ENCODE measurements at regions not wholly inside any gene's neighbourhood (a gene's known extent, or its start where the extent isn't known, plus 50 kb on each side); places are given as distances from the start of the nearest gene placed in this dataset.
"Not testable (repeated sequence)": the region's sequence is repeated elsewhere in the genome, so short reads cannot be mapped to it uniquely, and the experiment has no call there.

- Histone ChIP-seq H3K9me3 (ENCODE audit: control insufficient read depth in 2 of 2, insufficient read depth in 1 of 2, low read length in 1 of 2) (no peaks in the 10 kb centered on the region), H3K27ac (ENCODE audit: low read depth in 1 of 2, low read length in 1 of 2) (no peak overlapping the region), H3K36me3 (ENCODE audit: control insufficient read depth in 2 of 2, insufficient read depth in 2 of 2, low read length in 1 of 2) (no peaks in the 10 kb centered on the region), H3K4me1 (ENCODE audit: control insufficient read depth in 2 of 2, insufficient read depth in 2 of 2, low read length in 2 of 2) (no peaks in the 10 kb centered on the region), H3K27me3 (ENCODE audit: control insufficient read depth in 2 of 2, insufficient read depth in 1 of 2, low read length in 1 of 2) (no peaks in the 10 kb centered on the region), H3K4me3 (ENCODE audit: low read length in 2 of 2) (no peak overlapping the region)
- DNase-seq (ENCODE audit: low read depth in 6 of 9, low spot score in 9 of 9), result no peak
- WGBS, result 91% methylated on average over 5 of the region's 5 CpGs
These were observed 112.6 kb downstream of the USP22 start for GRCh38 chr17:20930081-20930760.

GRCh38 chr17:20933040-20933439, 109.8 kb downstream of the USP22 start:
- DNase-seq (ENCODE audit: low read depth in 6 of 9, low spot score in 9 of 9); H3K9me3 ChIP-seq (ENCODE audit: control insufficient read depth in 2 of 2, insufficient read depth in 1 of 2, low read length in 1 of 2): not testable (repeated sequence)
- WGBS, result 98% methylated on average over 3 of the region's 3 CpGs

GRCh38 chr17:20934288-20934687, 108.5 kb downstream of the USP22 start:
- H3K36me3 ChIP-seq (ENCODE audit: control insufficient read depth in 2 of 2, insufficient read depth in 2 of 2, low read length in 1 of 2), result no peaks in the 10 kb centered on the region

More at GRCh38 chr17:20933040-20933439, 109.8 kb downstream of the USP22 start:
- not testable (repeated sequence) for H3K36me3 ChIP-seq (ENCODE audit: control insufficient read depth in 2 of 2, insufficient read depth in 2 of 2, low read length in 1 of 2); H3K27ac ChIP-seq (ENCODE audit: low read depth in 1 of 2, low read length in 1 of 2); H3K4me3 ChIP-seq (ENCODE audit: low read length in 2 of 2); H3K4me1 ChIP-seq (ENCODE audit: control insufficient read depth in 2 of 2, insufficient read depth in 2 of 2, low read length in 2 of 2); H3K27me3 ChIP-seq (ENCODE audit: control insufficient read depth in 2 of 2, insufficient read depth in 1 of 2, low read length in 1 of 2)

GRCh38 chr17:20935740-20936139, 107.1 kb downstream of the USP22 start:
- Histone ChIP-seq H3K4me1 (ENCODE audit: control insufficient read depth in 2 of 2, insufficient read depth in 2 of 2, low read length in 2 of 2) (no peaks in the 10 kb centered on the region), H3K27ac (ENCODE audit: low read depth in 1 of 2, low read length in 1 of 2) (peak overlapping the region; percentile 31 to 45), H3K27me3 (ENCODE audit: control insufficient read depth in 2 of 2, insufficient read depth in 1 of 2, low read length in 1 of 2) (no peaks in the 10 kb centered on the region), H3K36me3 (ENCODE audit: control insufficient read depth in 2 of 2, insufficient read depth in 2 of 2, low read length in 1 of 2) (no peaks in the 10 kb centered on the region), H3K9me3 (ENCODE audit: control insufficient read depth in 2 of 2, insufficient read depth in 1 of 2, low read length in 1 of 2) (no peaks in the 10 kb centered on the region), H3K4me3 (ENCODE audit: low read length in 2 of 2) (no peak overlapping the region)
- peak in 2 of 9 donors; percentile 8 to 27 for DNase-seq (ENCODE audit: low read depth in 6 of 9, low spot score in 9 of 9)
- WGBS, result 92% methylated on average over 2 of the region's 2 CpGs

More at GRCh38 chr17:20934288-20934687, 108.5 kb downstream of the USP22 start:
- Histone ChIP-seq H3K4me3 (ENCODE audit: low read length in 2 of 2) (no peak overlapping the region), H3K9me3 (ENCODE audit: control insufficient read depth in 2 of 2, insufficient read depth in 1 of 2, low read length in 1 of 2) (no peaks in the 10 kb centered on the region), H3K4me1 (ENCODE audit: control insufficient read depth in 2 of 2, insufficient read depth in 2 of 2, low read length in 2 of 2) (no peaks in the 10 kb centered on the region), H3K27ac (ENCODE audit: low read depth in 1 of 2, low read length in 1 of 2) (no peak overlapping the region), H3K27me3 (ENCODE audit: control insufficient read depth in 2 of 2, insufficient read depth in 1 of 2, low read length in 1 of 2) (no peaks in the 10 kb centered on the region)
- DNase-seq (ENCODE audit: low read depth in 6 of 9, low spot score in 9 of 9), result no peak

GRCh38 chr17:20938244-20938643, 104.6 kb downstream of the USP22 start:
- no peak overlapping the region for H3K27ac ChIP-seq (ENCODE audit: low read depth in 1 of 2, low read length in 1 of 2)
- WGBS, result 97% methylated on average over 15 of the region's 15 CpGs
- no peak for DNase-seq (ENCODE audit: low read depth in 6 of 9, low spot score in 9 of 9)

GRCh38 chr17:20938988-20939615, 103.7 kb downstream of the USP22 start:
- Histone ChIP-seq H3K4me3 (ENCODE audit: low read length in 2 of 2) (no peak overlapping the region), H3K9me3 (ENCODE audit: control insufficient read depth in 2 of 2, insufficient read depth in 1 of 2, low read length in 1 of 2) (no peaks in the 10 kb centered on the region), H3K27me3 (ENCODE audit: control insufficient read depth in 2 of 2, insufficient read depth in 1 of 2, low read length in 1 of 2) (no peaks in the 10 kb centered on the region), H3K4me1 (ENCODE audit: control insufficient read depth in 2 of 2, insufficient read depth in 2 of 2, low read length in 2 of 2) (no peaks in the 10 kb centered on the region), H3K27ac (ENCODE audit: low read depth in 1 of 2, low read length in 1 of 2) (no peak overlapping the region), H3K36me3 (ENCODE audit: control insufficient read depth in 2 of 2, insufficient read depth in 2 of 2, low read length in 1 of 2) (no peaks in the 10 kb centered on the region)
- DNase-seq (ENCODE audit: low read depth in 6 of 9, low spot score in 9 of 9), result no peak

More at GRCh38 chr17:20938244-20938643, 104.6 kb downstream of the USP22 start:
- no peaks in the 10 kb centered on the region for H3K4me1 ChIP-seq (ENCODE audit: control insufficient read depth in 2 of 2, insufficient read depth in 2 of 2, low read length in 2 of 2)
- H3K9me3 ChIP-seq (ENCODE audit: control insufficient read depth in 2 of 2, insufficient read depth in 1 of 2, low read length in 1 of 2), result no peaks in the 10 kb centered on the region
- H3K4me3 ChIP-seq (ENCODE audit: low read length in 2 of 2), result no peak overlapping the region
- H3K36me3 ChIP-seq (ENCODE audit: control insufficient read depth in 2 of 2, insufficient read depth in 2 of 2, low read length in 1 of 2), result no peaks in the 10 kb centered on the region
- no peaks in the 10 kb centered on the region for H3K27me3 ChIP-seq (ENCODE audit: control insufficient read depth in 2 of 2, insufficient read depth in 1 of 2, low read length in 1 of 2)

- 94% methylated on average over 5 of the region's 5 CpGs for WGBS
- no peaks in the 10 kb centered on the region for H3K27me3 ChIP-seq (ENCODE audit: control insufficient read depth in 2 of 2, insufficient read depth in 1 of 2, low read length in 1 of 2)
These were observed 100.9 kb downstream of the USP22 start for GRCh38 chr17:20941872-20942271.

GRCh38 chr17:20944014-20944865, 98.6 kb downstream of the USP22 start:
- Histone ChIP-seq H3K4me3 (ENCODE audit: low read length in 2 of 2) (no peak overlapping the region), H3K9me3 (ENCODE audit: control insufficient read depth in 2 of 2, insufficient read depth in 1 of 2, low read length in 1 of 2) (no peaks in the 10 kb centered on the region), H3K27ac (ENCODE audit: low read depth in 1 of 2, low read length in 1 of 2) (no peak overlapping the region), H3K36me3 (ENCODE audit: control insufficient read depth in 2 of 2, insufficient read depth in 2 of 2, low read length in 1 of 2) (no peaks in the 10 kb centered on the region), H3K27me3 (ENCODE audit: control insufficient read depth in 2 of 2, insufficient read depth in 1 of 2, low read length in 1 of 2) (no peaks in the 10 kb centered on the region), H3K4me1 (ENCODE audit: control insufficient read depth in 2 of 2, insufficient read depth in 2 of 2, low read length in 2 of 2) (no peaks in the 10 kb centered on the region)
- WGBS, result 79% methylated on average over 12 of the region's 12 CpGs
- DNase-seq (ENCODE audit: low read depth in 6 of 9, low spot score in 9 of 9), result peak in 4 of 9 donors; percentile 6 to 34 (median 16)

More at GRCh38 chr17:20941872-20942271, 100.9 kb downstream of the USP22 start:
- no peaks in the 10 kb centered on the region for H3K4me1 ChIP-seq (ENCODE audit: control insufficient read depth in 2 of 2, insufficient read depth in 2 of 2, low read length in 2 of 2)
- H3K27ac ChIP-seq (ENCODE audit: low read depth in 1 of 2, low read length in 1 of 2), result no peak overlapping the region
- H3K36me3 ChIP-seq (ENCODE audit: control insufficient read depth in 2 of 2, insufficient read depth in 2 of 2, low read length in 1 of 2), result no peaks in the 10 kb centered on the region
- no peaks in the 10 kb centered on the region for H3K9me3 ChIP-seq (ENCODE audit: control insufficient read depth in 2 of 2, insufficient read depth in 1 of 2, low read length in 1 of 2)
- H3K4me3 ChIP-seq (ENCODE audit: low read length in 2 of 2), result no peak overlapping the region
- no peak for DNase-seq (ENCODE audit: low read depth in 6 of 9, low spot score in 9 of 9)

- H3K27me3 ChIP-seq (ENCODE audit: control insufficient read depth in 2 of 2, insufficient read depth in 1 of 2, low read length in 1 of 2); DNase-seq (ENCODE audit: low read depth in 6 of 9, low spot score in 9 of 9): not testable (repeated sequence)
- WGBS, result 99% methylated on average over 5 of the region's 5 CpGs
These were observed 95.1 kb downstream of the USP22 start for GRCh38 chr17:20947708-20948107.

More at GRCh38 chr17:20947708-20948107, 95.1 kb downstream of the USP22 start:
- not testable (repeated sequence) for H3K27ac ChIP-seq (ENCODE audit: low read depth in 1 of 2, low read length in 1 of 2); H3K9me3 ChIP-seq (ENCODE audit: control insufficient read depth in 2 of 2, insufficient read depth in 1 of 2, low read length in 1 of 2); H3K4me1 ChIP-seq (ENCODE audit: control insufficient read depth in 2 of 2, insufficient read depth in 2 of 2, low read length in 2 of 2); H3K36me3 ChIP-seq (ENCODE audit: control insufficient read depth in 2 of 2, insufficient read depth in 2 of 2, low read length in 1 of 2); H3K4me3 ChIP-seq (ENCODE audit: low read length in 2 of 2)

Measured in thymus (tissue), 11 donors.